Sciatic nerve (tissue), 2 donors: ENCODE measurements at regions not wholly inside any gene's neighbourhood (a gene's known extent, or its start where the extent isn't known, plus 50 kb on each side); places are given as distances from the start of the nearest gene placed in this dataset.
"Not testable (repeated sequence)": the region's sequence is repeated elsewhere in the genome, so short reads cannot be mapped to it uniquely, and the experiment has no call there.

Experiments used
- ATAC-seq: fragments of 200-7000 bp; cut with Tn5 transposase; one replicate; pipeline ENCODE4 v1.9.1; 2020; ENCODE audit warnings: mild to moderate bottlenecking, moderate library complexity
- DNase-seq: peaks from one replicate; pipeline ENCODE4 v3.0.0-alpha.2; 2020; ENCODE audit warnings: low spot score
- intact Hi-C: fragments of 100-400 bp; cut with DNase I; formaldehyde crosslinking; loops from one replicate; pipeline ENCODE4 v1.14.2; 2022
- donor health status: DM: no; HTN: no; CAD: no.
- donor health status: DM: no; HTN: no; CAD: no.

- intact Hi-C loops: no loop called here
- DNase-seq (no peak), ATAC-seq (no peak)
Observed at GRCh38 chr6:6873778-6874177, 234.0 kb upstream of the RREB1 start.

- ATAC-seq: peak; percentile 87
- DNase-seq: no peak
- intact Hi-C loops: no loop called here
Observed at GRCh38 chr6:6875818-6876470, 231.8 kb upstream of the RREB1 start.

GRCh38 chr6:6877792-6878191, 230.0 kb upstream of the RREB1 start:
- DNase-seq, intact Hi-C loops, ATAC-seq: not testable (repeated sequence)

DNA sequence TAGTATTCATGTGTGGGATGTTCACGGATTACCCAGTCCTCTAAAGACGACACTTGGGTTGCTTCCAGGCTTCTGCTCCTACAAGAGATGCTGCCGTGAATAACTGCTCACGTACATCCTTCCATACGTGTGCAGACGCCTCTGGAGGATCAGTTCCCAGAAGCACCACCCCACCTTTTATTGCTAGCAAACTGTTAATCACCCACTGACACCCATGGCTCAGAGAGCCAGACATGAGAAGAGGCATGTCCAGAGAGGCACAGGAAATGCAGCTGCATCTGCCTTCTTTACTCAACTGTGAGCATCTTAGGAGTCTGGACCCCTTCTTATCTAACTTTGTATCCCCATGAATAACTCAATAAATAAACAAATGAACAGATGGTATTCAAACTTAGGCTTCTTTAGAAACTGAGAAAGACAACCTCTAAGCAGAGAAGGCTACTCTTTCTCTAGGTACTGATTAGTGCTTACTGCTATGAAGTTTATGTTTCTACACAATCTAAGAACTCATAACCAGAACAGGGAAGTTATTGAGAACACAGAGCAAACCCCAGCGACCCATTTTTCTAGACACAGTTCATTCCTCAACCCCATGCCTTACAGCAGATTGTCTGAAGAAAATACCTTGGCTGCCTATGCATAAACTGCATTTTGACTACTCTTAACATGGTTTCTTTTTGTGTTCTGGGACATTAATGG, 228.7 kb upstream of the RREB1 start:
- DNase-seq (no peak), ATAC-seq (no peak)
- intact Hi-C loops: no loop called here

GRCh38 chr6:6879586-6879974, 228.2 kb upstream of the RREB1 start:
- intact Hi-C loops, DNase-seq: not testable (repeated sequence)
- peak; percentile 62 for ATAC-seq

GRCh38 chr6:6880745-6881437, 226.9 kb upstream of the RREB1 start:
- intact Hi-C loops: no loop called here
- no peak for DNase-seq
- ATAC-seq: no peak

GRCh38 chr6:6881438-6882225, 226.1 kb upstream of the RREB1 start:
- intact Hi-C loops: no loop called here
- DNase-seq (no peak), ATAC-seq (no peak)

GRCh38 chr6:6882592-6882991, 225.2 kb upstream of the RREB1 start:
- no peak for ATAC-seq
- no peak for DNase-seq
- intact Hi-C loops: no loop called here

GRCh38 chr6:6883011-6883410, 224.8 kb upstream of the RREB1 start:
- ATAC-seq (no peak), DNase-seq (no peak)
- intact Hi-C loops: no loop called here

DNA sequence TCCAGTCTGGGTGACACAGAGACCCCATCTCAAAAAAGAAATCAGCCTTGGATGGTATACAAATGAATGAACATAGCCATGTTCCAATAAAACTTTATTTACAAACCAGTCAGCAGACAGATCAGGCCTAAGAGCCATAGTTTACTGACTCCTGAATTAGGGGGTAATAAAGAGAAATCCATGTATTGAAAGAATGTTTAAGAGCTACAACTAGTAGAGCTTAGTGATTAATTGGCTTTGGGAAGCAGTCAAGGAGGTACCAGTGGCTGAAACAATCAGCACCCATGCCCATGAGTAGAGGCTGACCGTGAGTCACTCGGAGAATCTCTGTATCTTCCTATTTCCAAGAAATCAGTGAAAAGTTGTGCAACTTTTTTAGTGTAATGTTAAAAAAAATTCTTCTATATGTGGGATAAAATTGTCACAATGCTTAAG, 223.6 kb upstream of the RREB1 start:
- ATAC-seq: no peak
- intact Hi-C loops: no loop called here
- no peak for DNase-seq

GRCh38 chr6:6884916-6885315, 222.8 kb upstream of the RREB1 start:
- DNase-seq: no peak
- no peak for ATAC-seq
- intact Hi-C loops: no loop called here

DNA sequence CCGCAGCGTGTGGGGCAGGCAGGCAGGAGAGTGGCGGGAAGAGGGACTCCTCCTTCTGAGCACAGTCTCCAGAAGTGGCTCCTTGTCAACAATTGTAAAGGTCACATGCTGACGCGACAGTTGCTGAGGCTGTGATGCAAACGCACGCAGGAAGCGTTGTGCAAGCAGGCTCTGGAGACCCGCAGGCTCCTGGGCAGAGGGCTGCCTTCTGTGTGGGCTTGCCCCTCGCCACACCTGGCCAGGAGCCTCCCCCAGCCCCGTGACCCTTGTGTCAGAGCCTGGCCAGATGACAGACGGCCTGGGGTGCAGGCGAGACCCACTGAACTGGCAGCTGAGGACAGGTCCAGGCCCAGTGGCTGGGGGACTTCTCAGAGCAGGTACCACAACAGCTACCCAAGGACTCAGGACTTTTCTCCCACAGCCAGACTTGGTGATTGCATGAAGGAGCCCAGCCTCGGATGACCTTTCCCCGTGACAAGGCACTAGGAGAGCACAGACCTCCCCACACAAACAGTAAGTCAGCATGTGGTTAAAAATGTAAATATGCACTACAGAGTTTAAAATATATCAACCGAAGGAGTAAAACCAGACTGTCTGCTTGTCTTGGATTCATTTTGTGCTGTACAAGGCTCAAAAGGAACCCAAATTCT, 222.1 kb upstream of the RREB1 start:
- intact Hi-C loops: no loop called here
- ATAC-seq (peak; percentile 83), DNase-seq (peak; percentile 73)

DNA sequence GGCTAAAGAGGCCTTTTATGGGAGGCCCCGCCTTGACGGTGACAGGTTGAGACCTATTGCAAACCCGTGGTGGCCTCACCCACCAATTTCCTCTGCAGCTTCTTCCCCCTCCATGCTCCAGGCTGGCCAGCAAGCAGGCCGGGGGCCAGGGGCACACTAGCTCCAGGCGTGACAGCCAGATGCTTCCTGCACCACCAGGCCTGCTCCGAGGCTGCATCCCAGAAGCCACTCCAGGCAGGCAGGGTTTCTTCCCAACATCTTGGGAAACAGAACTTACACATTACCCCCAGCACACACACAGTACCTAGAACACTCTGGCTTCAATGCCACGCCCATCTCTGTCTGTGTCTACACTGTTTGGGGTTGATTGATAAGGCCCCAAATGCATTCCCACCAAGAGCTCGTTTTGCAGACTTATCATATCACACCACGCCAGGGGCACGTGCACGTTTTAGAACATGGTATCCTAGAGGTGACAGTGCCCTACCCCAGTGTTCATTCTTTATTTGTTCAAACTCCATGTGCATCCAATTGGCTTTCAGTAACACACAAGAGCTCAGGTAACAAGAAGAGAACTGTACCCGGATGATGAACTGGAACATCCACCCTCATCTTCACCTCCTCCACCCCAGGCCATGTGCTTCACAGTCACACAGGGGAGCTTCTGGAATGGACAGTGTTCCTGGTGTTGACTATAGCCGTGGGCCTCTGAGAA, 221.4 kb upstream of the RREB1 start:
- ATAC-seq (peak; percentile 50), DNase-seq (no peak)

GRCh38 chr6:6886886-6887285, 220.9 kb upstream of the RREB1 start:
- ATAC-seq (no peak), DNase-seq (no peak)
- intact Hi-C loops: no loop called here

More for the DNA sequence above, 221.4 kb upstream of the RREB1 start:
- intact Hi-C loops: no loop called here

GRCh38 chr6:6889601-6890000, 218.2 kb upstream of the RREB1 start:
- DNase-seq (no peak), ATAC-seq (no peak)
- intact Hi-C loops: no loop called here

- ATAC-seq (peak; percentile 63), DNase-seq (no peak)
- intact Hi-C loops: no loop called here
Observed at GRCh38 chr6:6890400-6890858, 217.3 kb upstream of the RREB1 start.

DNA sequence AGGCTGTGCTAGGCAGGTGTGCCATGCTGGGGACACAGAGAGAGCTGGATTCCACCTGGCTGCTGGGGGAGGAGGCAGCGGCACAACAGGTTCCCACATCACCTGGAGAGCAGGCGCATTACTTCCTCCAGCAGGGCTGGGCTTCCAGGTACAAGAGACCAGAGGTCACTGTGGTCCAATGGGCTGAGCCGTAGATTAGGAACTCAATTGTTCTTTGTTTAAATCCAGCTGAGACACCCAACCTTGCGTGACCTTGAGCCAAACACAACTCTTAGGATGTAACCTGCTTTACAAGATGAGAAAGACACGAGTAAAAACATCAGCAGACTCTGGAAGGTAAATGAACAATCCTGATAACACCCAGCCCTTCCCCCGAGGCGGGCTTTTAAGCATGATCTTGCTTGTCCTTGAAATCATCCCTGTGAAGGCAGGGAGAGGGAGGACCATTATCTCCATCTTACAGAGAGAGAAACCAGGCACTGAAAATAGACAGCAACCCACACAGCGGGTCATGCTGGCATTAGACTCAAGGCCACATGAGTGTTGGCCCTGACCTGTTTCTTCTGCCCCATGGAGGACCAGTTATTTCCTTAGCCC, 216.5 kb upstream of the RREB1 start:
- no peak for ATAC-seq
- intact Hi-C loops: no loop called here
- DNase-seq: no peak

DNA sequence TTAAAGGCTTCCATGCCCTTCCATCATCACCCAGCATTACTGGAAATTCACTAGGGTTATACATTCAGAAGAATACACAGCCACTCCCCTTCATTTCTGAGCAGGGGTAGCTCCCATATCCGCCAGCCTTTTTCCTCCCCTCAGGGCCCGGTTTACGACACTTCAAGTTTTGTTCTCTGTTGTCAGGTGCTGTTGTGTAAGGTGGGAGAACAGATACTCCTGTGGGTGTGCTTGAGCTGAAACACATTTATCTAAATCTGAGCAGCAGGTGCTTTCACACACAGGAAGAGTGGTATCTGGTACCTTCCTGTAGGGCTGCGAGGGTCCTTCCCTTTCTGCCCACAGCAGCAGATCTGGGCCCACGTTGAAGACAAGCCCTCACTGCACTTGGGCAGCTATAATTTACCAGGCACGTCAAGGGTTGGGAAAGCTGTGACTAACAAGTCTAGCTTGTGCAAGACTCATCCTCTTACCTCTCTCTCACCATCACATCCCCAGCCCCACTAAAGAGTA, 215.8 kb upstream of the RREB1 start:
- intact Hi-C loops: no loop called here
- ATAC-seq (no peak), DNase-seq (no peak)
